ENCODE measurements at regions not wholly inside any gene's neighbourhood (a gene's known extent, or its start where the extent isn't known, plus 50 kb on each side); places are given as distances from the start of the nearest gene placed in this dataset.

GRCh38 chr12:58764100-58764953 lies 156.0 kb downstream of the LRIG3 start:
- no peak for TF ChIP-seq NFIC (IDR thresholded peaks at IDR 0.05)

GRCh38 chr12:58765076-58765475 lies 155.2 kb downstream of the LRIG3 start:
- no peak for TF ChIP-seq MAX (IDR thresholded peaks at IDR 0.05)
- no peak for TF ChIP-seq RAD21 (IDR thresholded peaks at IDR 0.05; ENCODE audit: low read depth)
- TF ChIP-seq TEAD4 (IDR thresholded peaks at IDR 0.05), result no peak
- TF ChIP-seq EP300 (IDR thresholded peaks at IDR 0.05; ENCODE audit: borderline replicate concordance), result no peak
- TF ChIP-seq CREB1 (IDR thresholded peaks at IDR 0.05; ENCODE audit: low read depth), result no peak
- no peak for TF ChIP-seq CEBPB (IDR thresholded peaks at IDR 0.05)
- TF ChIP-seq NFIC (IDR thresholded peaks at IDR 0.05), result no peak
- TF ChIP-seq FOXM1 (IDR thresholded peaks at IDR 0.05; ENCODE audit: borderline replicate concordance, low read depth), result no peak
- TF ChIP-seq YY1 (IDR thresholded peaks at IDR 0.05; ENCODE audit: low read depth), result no peak
- no peak for TF ChIP-seq TAF1 (IDR thresholded peaks at IDR 0.05; ENCODE audit: low read depth)
- no peak for TF ChIP-seq EGR1 (IDR thresholded peaks at IDR 0.05)
- TF ChIP-seq ZBTB7A (IDR thresholded peaks at IDR 0.05; ENCODE audit: low read depth), result no peak
- no peak for TF ChIP-seq USF1 (IDR thresholded peaks at IDR 0.05)

- TF ChIP-seq TAF1 (IDR thresholded peaks at IDR 0.05; ENCODE audit: low read depth), result no peak
- TF ChIP-seq ZBTB7A (IDR thresholded peaks at IDR 0.05; ENCODE audit: low read depth), result no peak
- no peak for TF ChIP-seq USF1 (IDR thresholded peaks at IDR 0.05)
- TF ChIP-seq TCF12 (IDR thresholded peaks at IDR 0.05; ENCODE audit: low read depth), result no peak
- TF ChIP-seq CREB1 (IDR thresholded peaks at IDR 0.05; ENCODE audit: low read depth), result no peak
- TF ChIP-seq NFIC (IDR thresholded peaks at IDR 0.05), result no peak
- no peak for TF ChIP-seq MAX (IDR thresholded peaks at IDR 0.05)
- TF ChIP-seq FOXM1 (IDR thresholded peaks at IDR 0.05; ENCODE audit: borderline replicate concordance, low read depth), result no peak
- no peak for TF ChIP-seq YY1 (IDR thresholded peaks at IDR 0.05; ENCODE audit: low read depth)
- no peak for TF ChIP-seq RAD21 (IDR thresholded peaks at IDR 0.05; ENCODE audit: low read depth)
- TF ChIP-seq CEBPB (IDR thresholded peaks at IDR 0.05), result no peak
- TF ChIP-seq EGR1 (IDR thresholded peaks at IDR 0.05), result no peak
- TF ChIP-seq REST (IDR thresholded peaks at IDR 0.05; ENCODE audit: low read depth), result no peak
- TF ChIP-seq EP300 (IDR thresholded peaks at IDR 0.05; ENCODE audit: borderline replicate concordance), result no peak
- no peak for TF ChIP-seq TEAD4 (IDR thresholded peaks at IDR 0.05)
Observed at GRCh38 chr12:58765653-58766512, 154.4 kb downstream of the LRIG3 start.

- TF ChIP-seq ZBTB7A (IDR thresholded peaks at IDR 0.05; ENCODE audit: low read depth), result no peak
- no peak for TF ChIP-seq TAF1 (IDR thresholded peaks at IDR 0.05; ENCODE audit: low read depth)
- TF ChIP-seq CEBPB (IDR thresholded peaks at IDR 0.05), result no peak
- no peak for TF ChIP-seq NFIC (IDR thresholded peaks at IDR 0.05)
- no peak for TF ChIP-seq YY1 (IDR thresholded peaks at IDR 0.05; ENCODE audit: low read depth)
- no peak for TF ChIP-seq CREB1 (IDR thresholded peaks at IDR 0.05; ENCODE audit: low read depth)
- TF ChIP-seq REST (IDR thresholded peaks at IDR 0.05; ENCODE audit: low read depth), result no peak
- no peak for TF ChIP-seq EGR1 (IDR thresholded peaks at IDR 0.05)
- no peak for TF ChIP-seq FOXM1 (IDR thresholded peaks at IDR 0.05; ENCODE audit: borderline replicate concordance, low read depth)
- TF ChIP-seq RAD21 (IDR thresholded peaks at IDR 0.05; ENCODE audit: low read depth), result no peak
- no peak for TF ChIP-seq TCF12 (IDR thresholded peaks at IDR 0.05; ENCODE audit: low read depth)
- no peak for TF ChIP-seq EP300 (IDR thresholded peaks at IDR 0.05; ENCODE audit: borderline replicate concordance)
Observed at GRCh38 chr12:58766513-58766870, 153.8 kb downstream of the LRIG3 start.

- TF ChIP-seq TAF1 (IDR thresholded peaks at IDR 0.05; ENCODE audit: low read depth), result no peak
Observed at GRCh38 chr12:58767496-58767895, 152.8 kb downstream of the LRIG3 start.

Measured in Ishikawa (cell line).